ENCODE measurements at regions not wholly inside any gene's neighbourhood (a gene's known extent, or its start where the extent isn't known, plus 50 kb on each side); places are given as distances from the start of the nearest gene placed in this dataset.

- H3K4me3 Mint-ChIP-seq: peak overlapping the region; percentile 92
- peaks cover 25% of the 10 kb centered on the region for H3K36me3 Mint-ChIP-seq (ENCODE audit: low read depth)
- no peaks in the 10 kb centered on the region for H3K27me3 Mint-ChIP-seq
- peak overlapping the region; percentile 91 for H3K27ac Mint-ChIP-seq
- peak; percentile 27 for TF ChIP-seq CTCF (IDR thresholded peaks at IDR 0.05)
- DNase-seq: peak; percentile 40
- no peaks in the 10 kb centered on the region for H3K9me3 Mint-ChIP-seq
- intact Hi-C loops (cut with micrococcal nuclease): loop anchor here (2.0 kb wide), 1 partner anchor 43 kb away; no protein-coding TSS in a partner anchor
- ChIA-PET POLR2A (interaction anchor here (0.8 to 4.6 kb wide), 4 partner anchors 38 to 86 kb away, joined by 4 to 54 read pairs (median 17); no protein-coding TSS in a partner anchor), CTCF (interaction anchor here (0.6 to 1.3 kb wide), 2 partner anchors 48 to 559 kb away, joined by 3 to 8 read pairs; no protein-coding TSS in a partner anchor)
- H3K4me1 Mint-ChIP-seq (ENCODE audit: low read depth): peaks cover 40% of the 10 kb centered on the region
- ATAC-seq: no peak
Measured at GRCh38 chrX:45849261-45849862, 648.7 kb upstream of the DIPK2B start.

GRCh38 chrX:45847961-45848360 lies 647.3 kb upstream of the DIPK2B start:
- POLR2A ChIA-PET: interaction anchor here (0.6 to 1.0 kb wide), 2 partner anchors 42 to 79 kb away, joined by 3 to 6 read pairs; no protein-coding TSS in a partner anchor
- peak overlapping the region; percentile 30 for H3K4me3 Mint-ChIP-seq

GRCh38 chrX:45846328-45846727 lies 645.7 kb upstream of the DIPK2B start:
- no peak for DNase-seq
- Mint-ChIP-seq H3K36me3 (ENCODE audit: low read depth) (peaks cover 48% of the 10 kb centered on the region), H3K27me3 (no peaks in the 10 kb centered on the region), H3K4me3 (no peak overlapping the region), H3K27ac (no peak overlapping the region), H3K4me1 (ENCODE audit: low read depth) (peaks cover 48% of the 10 kb centered on the region), H3K9me3 (no peaks in the 10 kb centered on the region)
- POLR2A ChIA-PET: interaction anchor here (0.7 to 1.7 kb wide), 3 partner anchors 36 to 77 kb away, joined by 3 to 5 read pairs (median 5); no protein-coding TSS in a partner anchor
- CTCF ChIA-PET: interaction anchor here (1.2 kb wide), 1 partner anchor 91 kb away, joined by 3 read pairs; no protein-coding TSS in a partner anchor
- no peak for ATAC-seq
- no peak for TF ChIP-seq CTCF (IDR thresholded peaks at IDR 0.05)
- intact Hi-C loops (cut with micrococcal nuclease): no loop called here

More at GRCh38 chrX:45847961-45848360, 647.3 kb upstream of the DIPK2B start:
- Mint-ChIP-seq H3K4me1 (ENCODE audit: low read depth) (peaks cover 43% of the 10 kb centered on the region), H3K27me3 (no peaks in the 10 kb centered on the region), H3K36me3 (ENCODE audit: low read depth) (peaks cover 37% of the 10 kb centered on the region), H3K27ac (no peak overlapping the region), H3K9me3 (no peaks in the 10 kb centered on the region)
- no peak for TF ChIP-seq CTCF (IDR thresholded peaks at IDR 0.05)
- CTCF ChIA-PET: interaction anchor here (1.1 to 1.3 kb wide), 2 partner anchors 46 kb away, joined by 3 to 8 read pairs; no protein-coding TSS in a partner anchor
- DNase-seq (no peak), ATAC-seq (no peak)
- intact Hi-C loops (cut with micrococcal nuclease): loop anchor here (2.0 kb wide), 1 partner anchor 41 kb away; no protein-coding TSS in a partner anchor

GRCh38 chrX:45845142-45845541 lies 644.5 kb upstream of the DIPK2B start:
- H3K4me1 Mint-ChIP-seq (ENCODE audit: low read depth): peaks cover 51% of the 10 kb centered on the region
- CTCF ChIA-PET: interaction anchor here (1.2 kb wide), 1 partner anchor 80 kb away, joined by 3 read pairs; no protein-coding TSS in a partner anchor
- H3K4me3 Mint-ChIP-seq: no peak overlapping the region
- no peak for DNase-seq
- intact Hi-C loops (cut with micrococcal nuclease): no loop called here
- peaks cover 47% of the 10 kb centered on the region for H3K36me3 Mint-ChIP-seq (ENCODE audit: low read depth)
- H3K27me3 Mint-ChIP-seq: no peaks in the 10 kb centered on the region
- ATAC-seq: peak; percentile 18
- H3K9me3 Mint-ChIP-seq: no peaks in the 10 kb centered on the region
- POLR2A ChIA-PET: interaction anchor here (1.0 to 1.9 kb wide), 5 partner anchors 9 to 678 kb away, joined by 3 to 6 read pairs (median 5); no protein-coding TSS in a partner anchor
- no peak overlapping the region for H3K27ac Mint-ChIP-seq
- no peak for TF ChIP-seq CTCF (IDR thresholded peaks at IDR 0.05)

- intact Hi-C loops (cut with micrococcal nuclease): no loop called here
- Mint-ChIP-seq H3K9me3 (no peaks in the 10 kb centered on the region), H3K27me3 (no peaks in the 10 kb centered on the region), H3K4me3 (no peak overlapping the region), H3K27ac (peak overlapping the region; percentile 78), H3K36me3 (ENCODE audit: low read depth) (peaks cover 43% of the 10 kb centered on the region), H3K4me1 (ENCODE audit: low read depth) (peaks cover 48% of the 10 kb centered on the region)
- ChIA-PET CTCF (interaction anchor here (3.3 kb wide), 1 partner anchor 42 kb away, joined by 15 read pairs; no protein-coding TSS in a partner anchor), POLR2A (interaction anchor here (2.6 kb wide), 1 partner anchor 11 kb away, joined by 7 read pairs; no protein-coding TSS in a partner anchor)
- TF ChIP-seq CTCF (IDR thresholded peaks at IDR 0.05): peak; percentile 21
- DNase-seq (no peak), ATAC-seq (no peak)
Measured at GRCh38 chrX:45843518-45843917, 642.8 kb upstream of the DIPK2B start.
